HG03354 (cell line): ENCODE measurements at regions not wholly inside any gene's neighbourhood (a gene's known extent, or its start where the extent isn't known, plus 50 kb on each side); places are given as distances from the start of the nearest gene placed in this dataset.

Source experiments
- ATAC-seq: cut with Tn5 transposase; IDR thresholded peaks from one replicate; pipeline ENCODE4 v1.9.1; 2021; ENCODE audit warnings: mild to moderate bottlenecking; ENCODE audit not compliant: unreplicated experiment, poor library complexity, severe bottlenecking

DNA sequence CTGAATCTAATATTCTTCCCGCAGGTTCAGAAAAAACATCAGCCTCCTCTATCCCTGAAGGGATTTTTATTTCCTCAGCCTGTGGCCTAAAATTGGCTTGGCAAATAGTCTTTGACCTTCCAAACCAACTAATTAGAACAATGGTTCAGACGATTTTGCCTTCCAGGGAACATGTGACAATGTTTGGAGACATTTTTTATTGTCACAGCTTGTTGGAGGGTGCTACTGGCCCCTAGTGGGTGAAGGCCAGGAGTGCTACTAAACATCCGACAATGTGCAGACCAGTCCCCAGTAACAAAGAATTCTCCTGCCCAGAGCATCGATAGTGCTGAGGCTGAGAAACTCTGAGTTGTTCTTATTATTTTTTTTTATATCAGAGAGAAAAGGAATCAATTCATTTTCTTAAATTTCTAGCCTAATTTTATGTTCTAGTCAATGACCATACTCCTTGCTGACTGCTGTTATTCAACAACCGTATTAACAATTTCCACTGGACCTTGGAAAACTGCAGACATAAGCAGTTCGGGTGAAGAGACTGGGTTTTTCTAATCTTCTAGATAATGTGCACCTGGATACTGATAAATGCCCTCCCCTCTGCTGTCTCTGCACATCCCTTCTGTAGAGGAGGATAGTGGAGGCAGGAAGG, 280.7 kb downstream of the LMX1A start:
- ATAC-seq = peak; percentile 61

DNA sequence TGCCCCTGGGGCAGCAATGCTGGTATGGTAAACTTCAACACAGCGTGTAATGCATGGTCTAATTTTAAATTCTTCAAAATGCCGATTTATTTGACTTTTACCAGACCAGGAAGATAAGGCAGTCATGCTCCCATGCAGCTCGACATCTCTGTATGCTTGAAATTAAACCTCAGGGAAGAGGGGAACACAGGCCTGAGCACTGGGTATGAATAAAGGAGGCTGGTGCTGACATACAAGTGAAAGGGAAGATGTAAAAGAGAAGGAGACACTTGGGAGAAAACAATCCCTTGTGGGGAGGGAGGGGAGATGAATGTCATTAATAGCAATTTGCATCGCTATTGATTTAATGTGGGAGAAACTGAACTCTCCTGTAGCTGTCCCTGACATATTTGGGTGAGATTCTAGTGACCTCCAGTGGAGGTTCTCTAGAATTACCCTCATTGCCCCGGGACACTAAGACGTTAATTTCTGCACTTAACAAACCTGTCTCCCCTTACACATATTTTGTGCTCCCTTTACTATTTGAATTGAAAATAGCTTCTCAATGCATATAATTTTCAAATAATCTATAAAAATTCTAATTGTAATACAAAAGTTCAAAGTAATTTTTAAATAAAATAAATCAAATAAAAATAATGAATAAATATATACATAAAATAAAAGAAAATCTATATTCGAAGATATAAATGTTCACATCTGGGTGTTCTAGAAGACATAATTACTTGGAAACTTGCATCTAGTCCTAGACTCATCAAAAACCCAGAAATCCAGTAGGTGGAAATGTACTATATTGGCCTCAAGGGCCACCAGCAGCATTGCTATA, 283.1 kb downstream of the LMX1A start:
- peak; percentile 76 for ATAC-seq

DNA sequence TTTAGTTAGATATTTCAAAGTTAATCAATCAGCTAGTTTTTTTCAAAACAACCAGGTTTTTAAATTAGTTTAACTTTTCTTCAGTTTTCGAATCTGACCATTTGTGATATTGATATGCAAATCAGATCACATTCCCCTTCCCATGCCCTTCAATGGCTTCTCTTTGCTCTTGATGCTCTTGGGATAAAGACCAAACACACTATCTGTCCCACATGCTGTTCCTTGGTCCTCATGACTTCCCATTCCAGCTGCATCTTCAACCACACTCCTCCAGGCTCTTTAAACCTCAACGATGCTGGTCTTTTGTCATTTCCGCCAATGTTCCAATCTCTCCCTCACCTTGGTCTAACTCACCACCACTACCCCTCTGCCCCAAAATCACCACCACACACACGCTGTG, 285.8 kb downstream of the LMX1A start:
- no peak for ATAC-seq

DNA sequence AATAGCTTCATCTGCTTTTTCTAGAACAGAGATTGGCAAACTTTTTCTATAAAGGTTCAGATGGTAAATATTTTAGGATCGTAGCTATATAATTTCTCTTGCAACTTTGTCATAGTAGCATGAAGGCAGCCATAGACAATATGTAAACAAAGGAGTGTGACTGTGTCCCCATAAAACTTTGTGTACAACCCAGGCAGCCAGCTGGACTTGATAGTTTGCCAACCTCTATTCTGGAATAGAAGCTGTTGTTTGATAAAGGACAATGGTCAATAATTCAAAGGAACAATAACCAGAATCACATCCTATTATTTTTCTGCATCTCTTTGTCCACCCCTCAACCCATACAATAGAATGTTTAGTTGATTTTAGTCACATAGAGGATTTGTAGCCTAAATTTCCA, 286.7 kb downstream of the LMX1A start:
- ATAC-seq = no peak

DNA sequence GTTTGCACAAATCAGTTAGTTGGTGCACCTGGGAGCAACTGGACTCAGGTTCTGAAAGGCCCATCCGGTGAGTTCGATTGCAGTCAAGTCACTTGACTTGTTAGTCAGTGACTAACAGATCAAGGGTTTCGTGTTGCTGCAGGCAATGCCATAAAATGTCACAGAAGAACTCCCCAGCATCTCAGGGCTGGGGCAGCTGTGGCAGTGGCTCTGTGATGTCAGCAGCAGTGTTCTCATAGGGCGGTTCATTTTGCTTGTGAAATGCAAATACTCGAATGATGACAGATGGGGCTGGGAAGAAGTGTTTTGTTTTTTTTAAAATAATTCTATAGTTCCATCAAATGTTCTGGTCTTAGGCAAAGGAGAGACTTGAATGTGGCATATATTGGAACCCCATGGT, 287.8 kb downstream of the LMX1A start:
- ATAC-seq = no peak

DNA sequence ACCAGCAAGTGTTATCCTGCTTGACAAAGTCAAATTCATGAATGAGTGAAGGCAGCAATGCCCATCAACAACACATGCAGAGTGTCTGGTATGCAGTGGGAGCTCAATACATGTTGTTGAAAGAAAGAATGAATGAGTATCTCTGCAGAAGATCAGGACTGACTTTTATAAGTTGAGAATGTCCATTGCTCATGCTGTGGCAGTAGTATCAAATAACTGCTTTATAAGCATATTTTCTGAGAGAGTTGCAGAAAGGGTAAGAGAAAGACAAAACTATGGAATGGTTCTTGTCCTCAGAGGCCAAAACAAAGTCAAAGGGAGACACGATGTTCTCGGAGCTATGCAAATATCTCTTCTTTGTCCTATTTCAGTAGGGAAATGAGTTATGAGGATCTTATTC, 288.7 kb downstream of the LMX1A start:
- no peak for ATAC-seq

DNA sequence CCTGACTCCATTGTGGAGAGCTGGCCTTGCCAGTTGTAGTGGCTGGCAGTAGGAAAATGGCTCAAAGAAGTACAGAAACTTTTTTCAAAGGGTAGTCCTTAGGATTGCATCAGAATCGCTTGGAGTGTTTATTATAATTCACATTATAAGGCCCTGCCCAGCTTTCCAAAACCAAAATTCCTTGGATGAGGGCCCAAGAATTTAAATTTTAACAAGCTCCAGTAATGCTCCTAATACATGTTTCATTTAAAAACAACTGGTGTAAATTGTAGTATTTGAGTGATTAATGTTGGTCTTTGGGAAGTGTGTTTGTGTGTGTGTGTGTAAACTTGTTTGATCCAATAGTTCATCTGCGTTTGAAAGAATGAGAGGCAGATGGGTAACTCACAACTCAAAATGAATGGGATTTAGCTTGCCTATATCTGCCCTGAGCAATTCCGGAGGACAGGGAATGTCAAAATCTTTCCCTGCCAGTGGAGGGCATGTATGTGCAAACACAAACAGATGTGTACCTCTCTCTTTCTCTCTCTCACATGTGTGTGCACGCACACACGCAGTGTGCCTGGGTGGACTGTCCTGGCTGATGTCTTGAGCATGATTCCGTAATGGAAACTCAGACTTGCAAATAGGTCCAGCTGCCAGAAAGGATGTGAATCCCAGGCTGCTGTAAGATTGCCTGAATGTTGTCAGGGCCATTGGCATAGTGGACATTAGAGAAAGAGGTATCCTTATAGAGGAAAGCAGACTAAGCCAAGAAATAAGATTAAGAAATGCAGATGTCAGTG, 293.1 kb downstream of the LMX1A start:
- ATAC-seq = no peak

DNA sequence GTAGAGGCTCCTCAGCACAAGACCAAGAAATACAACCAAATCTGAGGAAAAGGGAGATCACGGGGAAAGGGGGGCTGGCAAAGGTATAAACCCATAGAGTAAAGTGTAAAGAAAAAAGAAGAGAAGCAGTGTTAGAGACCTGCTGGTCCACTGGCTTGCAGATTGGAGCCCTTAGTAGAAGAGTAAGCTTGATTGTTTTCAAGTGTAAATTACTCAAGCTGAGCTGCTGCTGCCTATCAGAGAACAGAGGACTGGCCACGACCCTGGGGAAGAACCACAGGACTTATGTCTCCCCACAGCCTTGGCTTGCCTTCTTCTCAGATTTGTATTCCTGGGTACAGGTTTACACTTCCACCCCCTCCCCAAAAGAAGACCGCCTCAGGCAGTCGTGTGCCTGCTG, 294.2 kb downstream of the LMX1A start:
- no peak for ATAC-seq

DNA sequence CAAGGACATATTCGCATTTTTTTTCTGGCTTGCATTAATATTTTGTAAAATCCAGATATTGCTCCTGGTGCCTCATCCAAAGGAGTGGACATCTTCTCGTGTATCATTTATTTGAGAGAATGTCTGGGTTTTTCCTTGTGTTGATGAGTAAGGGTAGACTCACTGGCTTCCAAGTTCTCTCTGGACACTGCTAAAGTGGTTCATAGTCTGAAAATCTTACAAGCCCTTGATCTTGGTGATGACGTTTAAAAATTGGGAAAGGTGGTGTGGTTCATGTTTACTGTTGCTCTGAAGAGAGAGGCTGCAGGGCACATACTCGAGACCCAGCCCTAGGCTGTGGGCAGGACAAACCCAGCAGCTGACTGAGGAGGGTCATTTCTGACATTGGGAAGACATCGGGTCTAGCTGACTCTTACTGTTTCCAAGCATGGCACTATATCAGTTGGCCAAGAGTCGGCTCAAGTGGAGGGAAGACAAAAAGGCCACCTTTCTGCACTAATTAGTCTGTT, 296.2 kb downstream of the LMX1A start:
- ATAC-seq = no peak

DNA sequence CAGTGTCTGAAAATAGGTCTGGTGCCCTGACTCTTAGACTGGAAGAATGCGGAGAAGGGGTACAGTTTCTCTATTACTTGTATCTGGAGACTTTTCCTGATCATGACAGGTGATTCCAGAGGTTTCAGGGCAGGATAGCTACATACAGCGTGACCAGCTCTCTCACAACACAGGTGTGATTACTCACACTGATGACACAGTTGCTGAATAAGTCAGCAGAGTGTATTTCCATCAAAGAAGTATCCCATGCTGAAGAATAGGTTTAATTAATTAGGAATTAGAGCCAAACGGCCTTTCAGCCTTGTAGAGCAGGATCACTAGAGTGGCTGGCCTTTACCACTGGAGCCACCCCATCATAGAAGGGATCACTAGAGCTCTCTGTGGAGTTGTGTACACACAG, 298.6 kb downstream of the LMX1A start:
- no peak for ATAC-seq

DNA sequence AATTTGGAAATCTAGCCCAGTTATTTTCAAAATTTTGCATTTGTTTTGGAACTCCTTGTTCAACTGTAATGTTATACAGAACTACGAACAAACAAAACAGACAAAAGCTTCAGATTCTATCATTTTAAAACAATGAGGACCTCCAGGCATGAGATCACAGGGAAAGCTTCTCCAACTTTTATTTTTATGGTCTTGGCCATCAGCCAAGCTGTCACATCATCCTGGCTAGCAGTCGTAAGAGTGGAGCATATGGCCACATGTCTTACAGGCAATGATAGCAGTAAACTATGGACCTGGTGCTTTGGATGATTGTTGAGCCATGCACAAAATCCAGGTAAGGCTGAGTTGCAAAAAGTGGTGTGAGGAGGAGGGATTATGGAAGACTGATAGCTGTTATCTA, 299.6 kb downstream of the LMX1A start:
- no peak for ATAC-seq

DNA sequence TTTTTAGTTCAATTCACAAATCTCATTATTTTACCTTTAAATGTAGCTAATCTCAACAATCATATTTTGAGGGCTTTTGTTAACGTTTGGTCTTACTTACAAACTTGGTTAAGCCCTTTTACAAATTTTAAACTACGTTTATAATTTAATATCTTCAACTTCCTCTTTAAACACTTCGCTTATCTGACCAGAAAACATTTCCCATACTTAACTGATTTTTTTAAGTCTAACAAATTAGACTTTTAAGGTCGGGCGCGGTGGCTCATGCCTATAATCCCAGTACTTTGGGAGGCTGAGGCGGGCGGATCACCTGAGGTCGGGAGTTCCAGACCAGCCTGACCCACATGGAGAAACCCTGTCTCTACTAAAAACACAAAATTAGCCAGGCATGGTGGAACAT, 300.9 kb downstream of the LMX1A start:
- no peak for ATAC-seq

DNA sequence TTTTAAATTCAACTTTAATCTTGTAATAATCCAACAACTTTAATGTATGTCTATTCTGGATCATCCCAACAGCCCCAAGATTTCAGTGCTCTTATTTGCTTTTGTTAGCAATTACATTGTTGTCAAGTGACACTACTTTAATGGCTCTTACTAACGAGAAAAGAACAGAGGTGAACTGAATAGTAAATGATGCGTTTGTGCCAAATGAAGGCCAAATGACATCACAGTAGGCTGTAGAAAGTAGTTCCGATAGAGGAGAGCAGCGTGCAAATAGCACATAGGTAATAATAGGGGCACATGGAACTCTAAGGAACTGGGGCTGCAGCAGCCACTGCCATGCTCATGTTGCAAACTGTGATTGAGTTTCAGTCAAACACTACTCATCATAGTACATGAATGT, 301.9 kb downstream of the LMX1A start:
- ATAC-seq = no peak

DNA sequence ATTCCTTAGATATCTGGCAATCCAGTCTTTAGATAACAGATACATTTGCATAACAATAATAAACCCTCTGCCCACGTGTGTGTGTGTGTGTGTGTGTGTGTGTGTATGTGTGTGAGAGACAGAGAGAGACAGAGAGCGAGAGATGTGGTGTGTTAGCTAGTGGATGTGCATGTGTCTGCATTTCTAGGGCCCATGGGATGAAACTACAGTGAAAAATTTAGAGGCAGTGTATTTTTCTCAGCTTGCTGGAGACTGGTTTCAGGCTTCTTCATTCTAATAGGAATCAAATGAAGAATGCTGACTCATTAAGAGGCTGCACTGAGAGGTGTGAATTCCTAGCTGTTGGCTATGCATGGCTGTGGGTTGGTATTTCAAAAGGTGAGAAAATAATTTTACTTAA, 303.2 kb downstream of the LMX1A start:
- ATAC-seq = no peak

DNA sequence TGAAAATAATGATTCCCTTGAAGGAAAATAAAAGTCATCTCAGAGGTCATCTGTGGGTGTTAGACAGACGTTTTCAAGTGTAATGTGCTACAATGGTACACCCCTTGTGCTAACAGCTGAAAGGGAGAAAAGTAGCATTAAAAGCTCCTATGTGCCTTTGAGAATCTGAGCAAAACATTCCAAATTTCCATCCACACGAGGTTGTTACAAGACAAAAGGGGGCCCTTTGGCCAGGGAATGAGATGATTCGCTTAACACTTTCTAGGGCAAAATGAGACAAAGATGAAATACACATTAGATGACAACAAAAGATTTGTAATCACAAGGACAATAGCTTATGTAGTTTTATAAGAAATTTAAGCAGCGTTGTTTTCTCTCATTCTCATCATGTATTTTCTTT, 303.6 kb downstream of the LMX1A start:
- no peak for ATAC-seq

DNA sequence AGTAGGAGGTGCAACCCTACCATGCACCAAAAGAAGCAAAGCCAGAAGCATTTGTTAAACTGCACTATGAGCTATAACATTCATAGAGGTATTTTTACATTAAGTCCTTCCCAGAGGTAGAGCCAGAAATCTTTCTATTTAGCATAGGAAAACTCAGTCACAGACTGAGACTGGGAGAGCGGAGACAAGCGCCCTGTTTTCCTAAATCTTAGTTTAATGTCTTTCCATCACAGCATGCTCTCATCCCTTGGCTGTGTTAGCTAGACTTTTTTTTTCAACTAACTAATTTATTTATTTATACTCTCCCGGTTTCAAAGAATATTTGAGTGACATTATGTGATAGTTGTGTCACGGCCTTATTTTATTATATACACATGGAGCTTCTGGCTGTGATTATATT, 304.1 kb downstream of the LMX1A start:
- no peak for ATAC-seq

DNA sequence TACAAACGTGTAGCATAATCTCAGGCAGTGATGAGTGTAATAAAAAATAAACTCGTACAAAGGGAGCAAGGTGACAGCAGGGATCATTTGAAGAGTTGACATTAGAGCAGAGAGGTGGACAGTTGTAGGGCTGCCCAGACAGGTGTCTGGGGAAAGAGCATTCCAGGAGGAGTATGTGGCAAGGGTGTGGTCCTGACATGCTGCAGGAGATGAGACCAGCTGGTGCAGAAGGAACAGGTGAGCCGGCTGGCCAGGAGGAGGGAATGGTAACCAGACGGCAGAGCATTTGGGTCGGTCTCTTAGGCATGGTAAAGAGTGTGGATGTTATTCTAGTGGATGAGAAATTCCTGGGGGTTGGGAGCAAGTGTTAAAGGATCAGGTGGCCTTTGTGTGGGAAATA, 306.3 kb downstream of the LMX1A start:
- no peak for ATAC-seq

DNA sequence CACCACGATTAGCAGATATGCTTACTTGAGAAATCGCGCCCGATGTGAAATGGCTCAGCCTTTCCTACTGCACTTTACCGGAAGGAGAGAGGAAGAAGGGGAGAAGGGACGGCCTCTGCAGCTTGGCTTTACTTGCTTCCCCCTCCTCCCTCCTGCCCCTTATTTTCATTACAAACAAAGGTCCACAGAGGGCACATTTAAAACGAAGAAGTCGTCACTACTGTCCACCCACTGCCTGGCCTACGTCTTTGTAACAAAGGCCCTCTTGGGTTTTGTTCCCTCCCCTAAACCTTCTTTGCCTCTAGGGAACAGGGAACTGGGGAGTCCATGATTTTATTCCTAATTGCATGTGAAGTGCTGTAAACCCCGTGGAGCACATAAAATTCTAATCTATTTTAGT, 308.5 kb downstream of the LMX1A start:
- ATAC-seq = no peak

DNA sequence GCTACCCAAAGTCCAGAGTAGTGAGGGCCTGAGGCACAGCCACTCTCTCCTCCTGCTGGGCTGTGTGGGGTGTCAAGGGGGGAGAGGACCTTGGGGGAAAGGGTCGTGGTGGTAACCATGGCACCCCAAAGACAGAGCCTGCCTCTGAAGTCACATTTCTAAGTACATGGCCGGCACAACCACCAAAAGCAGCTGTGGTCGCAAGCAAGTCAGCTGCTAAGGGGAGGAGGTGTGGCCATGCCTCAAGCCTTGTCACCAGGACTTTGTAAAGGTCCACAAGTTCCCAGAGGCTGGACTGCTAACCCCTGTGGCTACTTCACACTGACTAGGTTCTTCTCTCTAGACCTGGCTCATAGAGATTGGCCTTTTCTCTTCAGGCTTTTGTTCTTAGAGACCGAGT, 310.6 kb downstream of the LMX1A start:
- no peak for ATAC-seq

DNA sequence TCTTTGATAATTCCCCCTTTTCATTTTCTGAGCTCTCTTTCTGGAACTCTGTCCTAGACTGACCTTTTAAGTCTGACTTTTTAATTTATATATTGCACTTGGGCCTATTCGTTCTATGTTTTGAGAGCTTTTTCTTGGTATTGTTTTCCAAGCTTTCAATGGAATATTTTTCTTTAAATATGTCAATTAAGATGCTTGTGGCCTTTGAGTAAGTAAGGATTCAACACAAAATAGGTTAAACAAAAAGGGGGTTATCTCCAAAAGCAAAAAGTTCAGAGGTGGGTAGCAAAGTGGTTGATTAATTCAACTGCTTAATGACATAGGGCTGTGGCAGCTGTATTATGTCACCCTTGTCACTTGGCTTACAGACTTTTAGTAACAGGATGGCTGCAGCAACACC, 315.9 kb downstream of the LMX1A start:
- ATAC-seq = no peak

DNA sequence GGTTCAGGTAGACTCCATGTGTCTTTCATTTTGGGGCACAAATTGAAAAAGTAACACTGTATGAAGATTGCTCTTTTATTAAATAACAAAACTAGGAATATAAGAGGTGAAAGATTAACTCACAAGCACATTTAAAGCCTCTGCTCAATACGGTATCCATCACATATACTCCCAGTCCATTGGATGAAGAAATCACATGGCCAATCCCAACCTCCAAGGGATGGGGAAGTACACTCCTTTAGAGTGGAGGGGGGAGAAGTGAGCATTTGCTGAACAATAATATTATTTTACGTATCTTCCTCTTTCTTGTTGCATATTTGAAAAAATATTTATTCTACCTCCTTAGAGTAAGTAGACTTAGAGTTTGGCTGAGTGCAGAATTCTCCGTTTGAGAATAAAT, 316.5 kb downstream of the LMX1A start:
- ATAC-seq = no peak
